SU-DHL-6 (cell line): ENCODE measurements at regions not wholly inside any gene's neighbourhood (a gene's known extent, or its start where the extent isn't known, plus 50 kb on each side); places are given as distances from the start of the nearest gene placed in this dataset.

Experiments
- H2AFZ ChIP-seq: fragments of 200-600 bp; sonication (generic); 2 replicates; pipeline ENCODE4 v1.6.1; 2014; ENCODE audit warnings: low read depth, mild to moderate bottlenecking, moderate library complexity, mixed read lengths, antibody characterized with exemption, low read length; ENCODE audit not compliant: severe bottlenecking
- H3F3A ChIP-seq: fragments of 200-600 bp; shearing (Covaris generic); 2 replicates; pipeline ENCODE4 v1.6.0; 2016; ENCODE audit warnings: antibody characterized with exemption, mild to moderate bottlenecking; ENCODE audit not compliant: insufficient read depth
- H3K27ac ChIP-seq: fragments of 200-600 bp; sonication (generic); 2 replicates; pipeline ENCODE4 v1.5.1; 2016; ENCODE audit warnings: low read depth, mild to moderate bottlenecking, low read length, moderate library complexity, mixed read lengths
- H3K27me3 ChIP-seq: fragments of 200-600 bp; sonication (generic), shearing (Covaris generic); 2 replicates; pipeline ENCODE4 v1.6.0; 2014; ENCODE audit warnings: mild to moderate bottlenecking, low read length
- H3K36me3 ChIP-seq: fragments of 200-600 bp; sonication (generic); 2 replicates; pipeline ENCODE4 v1.6.1; 2014; ENCODE audit warnings: mild to moderate bottlenecking, low read length, mixed read lengths
- H3K4me2 ChIP-seq: fragments of 300-600, 200-600 bp; shearing (Covaris generic), sonication (generic); 2 replicates; pipeline ENCODE4 v1.6.0; 2014; ENCODE audit warnings: low read length, low read depth, mild to moderate bottlenecking; ENCODE audit not compliant: poor library complexity, severe bottlenecking
- H3K4me3 ChIP-seq: fragments of 200-600 bp; sonication (generic); 2 replicates; pipeline ENCODE4 v1.5.1; 2014; ENCODE audit warnings: antibody characterized with exemption, low read length, mild to moderate bottlenecking, mixed read lengths; ENCODE audit not compliant: insufficient read depth, poor library complexity, severe bottlenecking
- H3K79me2 ChIP-seq: fragments of 200-600 bp; sonication (generic); 2 replicates; pipeline ENCODE4 v1.6.1; 2014; ENCODE audit warnings: mild to moderate bottlenecking, low read length, moderate library complexity; ENCODE audit not compliant: insufficient read depth
- H3K9ac ChIP-seq: fragments of 200-600 bp; sonication (generic); 2 replicates; pipeline ENCODE4 v1.7.0; 2014; ENCODE audit warnings: mild to moderate bottlenecking, low read length
- H3K9me2 ChIP-seq: fragments of 200-600 bp; sonication (generic); replicated peaks from 2 replicates; pipeline ENCODE4 v1.6.1; 2014; ENCODE audit warnings: low read length; ENCODE audit not compliant: insufficient read depth
- H3K9me3 ChIP-seq: fragments of 200-600 bp; sonication (generic); 2 replicates; pipeline ENCODE4 v1.6.1; 2014; ENCODE audit warnings: low read length, mixed read lengths; ENCODE audit not compliant: insufficient read depth
- H4K20me1 ChIP-seq: fragments of 200-600 bp; sonication (generic); 2 replicates; pipeline ENCODE4 v1.6.1; 2014; ENCODE audit warnings: low read depth, mild to moderate bottlenecking, antibody characterized with exemption, low read length, moderate library complexity, mixed read lengths
- CTCF ChIP-seq: fragments of 200-600 bp; sonication (generic); IDR thresholded peaks from one replicate; pipeline ENCODE4 v1.5.1; 2017; ENCODE audit warnings: antibody characterized with exemption, mild to moderate bottlenecking, low read length, moderate library complexity; ENCODE audit not compliant: insufficient read depth, poor library complexity, severe bottlenecking
- EZH2phosphoT487 ChIP-seq: fragments of 200-600 bp; sonication (generic), shearing (Covaris generic); conservative IDR thresholded peaks from 2 replicates; pipeline ENCODE4 v1.6.1; 2018; ENCODE audit warnings: mild to moderate bottlenecking, antibody characterized with exemption, low read length, moderate library complexity, mixed read lengths

- Histone ChIP-seq H4K20me1 (no peaks in the 10 kb centered on the region), H3K27me3 (no peaks in the 10 kb centered on the region), H3K4me2 (no peak overlapping the region), H3K27ac (no peak overlapping the region), H3K9me2 (no peaks in the 10 kb centered on the region), H3K36me3 (no peaks in the 10 kb centered on the region), H3F3A (no peaks in the 10 kb centered on the region), H3K9me3 (no peaks in the 10 kb centered on the region), H3K9ac (no peak overlapping the region), H3K4me3 (no peak overlapping the region), H3K79me2 (no peaks in the 10 kb centered on the region), H2AFZ (no peak overlapping the region)
- no peak for TF ChIP-seq EZH2phosphoT487
- TF ChIP-seq CTCF, result no peak
These were observed 211.3 kb upstream of the PPP2R2D start for GRCh38 chr10:131689486-131689885.

- TF ChIP-seq CTCF, result no peak
- TF ChIP-seq EZH2phosphoT487, result no peak
- no peaks in the 10 kb centered on the region for H3K27me3 ChIP-seq
These were observed 210.7 kb upstream of the PPP2R2D start for GRCh38 chr10:131689954-131690757.

GRCh38 chr10:131690805-131691239, 210.0 kb upstream of the PPP2R2D start:
- no peak overlapping the region for H2AFZ ChIP-seq
- no peak overlapping the region for H3K4me3 ChIP-seq
- TF ChIP-seq EZH2phosphoT487 (no peak), CTCF (no peak)
- H4K20me1 ChIP-seq, result no peaks in the 10 kb centered on the region
- H3K27me3 ChIP-seq, result no peaks in the 10 kb centered on the region
- H3K27ac ChIP-seq, result no peak overlapping the region
- H3K79me2 ChIP-seq, result no peaks in the 10 kb centered on the region
- H3K9ac ChIP-seq, result no peak overlapping the region
- no peaks in the 10 kb centered on the region for H3F3A ChIP-seq
- no peaks in the 10 kb centered on the region for H3K36me3 ChIP-seq
- no peak overlapping the region for H3K4me2 ChIP-seq
- H3K9me2 ChIP-seq, result no peaks in the 10 kb centered on the region
- no peaks in the 10 kb centered on the region for H3K9me3 ChIP-seq

More at GRCh38 chr10:131689954-131690757, 210.7 kb upstream of the PPP2R2D start:
- H3K9me3 ChIP-seq, result no peaks in the 10 kb centered on the region
- no peak overlapping the region for H3K4me2 ChIP-seq
- no peaks in the 10 kb centered on the region for H3K79me2 ChIP-seq
- no peaks in the 10 kb centered on the region for H3F3A ChIP-seq
- H3K4me3 ChIP-seq, result no peak overlapping the region
- no peak overlapping the region for H3K9ac ChIP-seq
- no peak overlapping the region for H3K27ac ChIP-seq
- no peaks in the 10 kb centered on the region for H3K36me3 ChIP-seq
- H3K9me2 ChIP-seq, result no peaks in the 10 kb centered on the region
- no peaks in the 10 kb centered on the region for H4K20me1 ChIP-seq
- no peak overlapping the region for H2AFZ ChIP-seq
